Activated T-helper 17 cell treated with anti-CD3 and anti-CD28 coated beads, Interleukin-2, amount 50 U/mL, for 72 hours (primary cell): ENCODE measurements at regions not wholly inside any gene's neighbourhood (a gene's known extent, or its start where the extent isn't known, plus 50 kb on each side); places are given as distances from the start of the nearest gene placed in this dataset.
"Not testable (repeated sequence)": the region's sequence is repeated elsewhere in the genome, so short reads cannot be mapped to it uniquely, and the experiment has no call there.

Source experiments
- ATAC-seq: fragments of 150-1000 bp; cut with Tn5 transposase; replicated peaks from 2 replicates; pipeline ENCODE4 v1.10.0; 2021; ENCODE audit warnings: mild to moderate bottlenecking, moderate library complexity
- H3K27ac Mint-ChIP-seq: one replicate; pipeline ENCODE4 v1.8.0; 2022; ENCODE audit warnings: mixed read lengths
- H3K27me3 Mint-ChIP-seq: one replicate; pipeline ENCODE4 v1.8.0; 2022; ENCODE audit warnings: mixed read lengths
- H3K36me3 Mint-ChIP-seq: one replicate; pipeline ENCODE4 v1.8.0; 2022; ENCODE audit warnings: low read depth, mild to moderate bottlenecking, mixed read lengths
- H3K4me1 Mint-ChIP-seq: one replicate; pipeline ENCODE4 v1.8.0; 2022; ENCODE audit warnings: mixed read lengths
- H3K4me3 Mint-ChIP-seq: one replicate; pipeline ENCODE4 v1.8.0; 2022; ENCODE audit warnings: mild to moderate bottlenecking, mixed read lengths
- H3K9me3 Mint-ChIP-seq: one replicate; pipeline ENCODE4 v1.8.0; 2022; ENCODE audit warnings: mixed read lengths

DNA sequence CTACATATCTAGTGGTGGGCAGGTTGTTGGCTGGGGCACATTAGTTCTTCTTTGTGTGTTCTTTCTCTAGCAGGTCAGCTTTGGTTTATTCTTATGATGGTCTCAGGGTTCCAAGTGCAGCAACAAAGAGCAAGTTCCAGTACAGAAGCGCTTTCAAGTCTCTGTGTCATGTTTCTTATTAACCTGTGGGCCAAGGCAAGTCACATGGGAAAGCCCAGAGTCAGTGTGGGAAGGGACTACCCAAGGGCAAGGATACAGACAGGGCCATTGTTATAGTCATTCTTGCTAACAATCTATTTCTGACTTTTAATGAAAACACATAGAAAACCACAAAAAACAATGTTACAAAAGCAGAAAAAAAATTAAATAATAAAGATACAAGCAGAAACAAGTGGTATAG is 754.6 kb downstream of the TBC1D22A start:
- H3K27ac Mint-ChIP-seq = no peak overlapping the region
- no peaks in the 10 kb centered on the region for H3K9me3 Mint-ChIP-seq
- H3K4me3 Mint-ChIP-seq = no peak overlapping the region
- H3K36me3 Mint-ChIP-seq = no peaks in the 10 kb centered on the region
- no peak for ATAC-seq
- no peaks in the 10 kb centered on the region for H3K4me1 Mint-ChIP-seq
- peaks cover 4% of the 10 kb centered on the region for H3K27me3 Mint-ChIP-seq

GRCh38 chr22:47515384-47516125 is 753.1 kb downstream of the TBC1D22A start:
- no peak for ATAC-seq
- no peaks in the 10 kb centered on the region for H3K4me1 Mint-ChIP-seq
- no peak overlapping the region for H3K4me3 Mint-ChIP-seq
- peaks cover 4% of the 10 kb centered on the region for H3K27me3 Mint-ChIP-seq
- H3K27ac Mint-ChIP-seq = no peak overlapping the region
- no peaks in the 10 kb centered on the region for H3K36me3 Mint-ChIP-seq
- H3K9me3 Mint-ChIP-seq = no peaks in the 10 kb centered on the region

- ATAC-seq = no peak
- Mint-ChIP-seq H3K27me3 (peaks cover 4% of the 10 kb centered on the region), H3K4me1 (no peaks in the 10 kb centered on the region), H3K9me3 (no peaks in the 10 kb centered on the region), H3K27ac (no peak overlapping the region), H3K4me3 (no peak overlapping the region), H3K36me3 (no peaks in the 10 kb centered on the region)
Measured at GRCh38 chr22:47512617-47513016, 750.2 kb downstream of the TBC1D22A start.

DNA sequence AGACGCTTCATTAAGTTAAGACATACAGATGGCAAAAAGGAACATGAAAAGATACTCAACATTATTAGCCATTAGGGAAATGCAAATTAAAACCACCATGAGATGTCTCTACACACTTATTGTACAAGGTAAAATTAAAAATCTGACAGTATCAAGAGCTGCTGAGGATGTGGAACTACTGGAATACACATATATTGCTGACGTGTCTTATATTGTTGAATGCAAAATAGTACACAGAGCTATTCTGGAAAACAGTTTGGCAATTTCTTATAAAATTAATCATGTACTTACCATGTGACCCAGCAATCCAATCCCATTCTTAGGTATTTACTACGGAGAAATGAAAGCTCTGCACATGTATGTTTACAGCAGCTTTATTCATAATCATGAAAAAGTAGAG is 742.5 kb downstream of the TBC1D22A start:
- H3K4me1 Mint-ChIP-seq = no peaks in the 10 kb centered on the region

GRCh38 chr22:47498969-47499495 is 736.6 kb downstream of the TBC1D22A start:
- Mint-ChIP-seq H3K4me3 (no peak overlapping the region), H3K27me3 (no peaks in the 10 kb centered on the region), H3K4me1 (peaks cover 11% of the 10 kb centered on the region), H3K36me3 (no peaks in the 10 kb centered on the region), H3K27ac (no peak overlapping the region), H3K9me3 (peaks cover 14% of the 10 kb centered on the region)
- no peak for ATAC-seq

More for the DNA sequence above, 742.5 kb downstream of the TBC1D22A start:
- no peak for ATAC-seq
- no peak overlapping the region for H3K4me3 Mint-ChIP-seq
- peaks cover 4% of the 10 kb centered on the region for H3K9me3 Mint-ChIP-seq
- no peak overlapping the region for H3K27ac Mint-ChIP-seq
- no peaks in the 10 kb centered on the region for H3K27me3 Mint-ChIP-seq
- no peaks in the 10 kb centered on the region for H3K36me3 Mint-ChIP-seq

- H3K27ac Mint-ChIP-seq = no peak overlapping the region
- peaks cover 22% of the 10 kb centered on the region for H3K9me3 Mint-ChIP-seq
- H3K4me1 Mint-ChIP-seq = peaks cover 15% of the 10 kb centered on the region
- H3K27me3 Mint-ChIP-seq = no peaks in the 10 kb centered on the region
- H3K4me3 Mint-ChIP-seq = no peak overlapping the region
- no peaks in the 10 kb centered on the region for H3K36me3 Mint-ChIP-seq
- ATAC-seq = no peak
Measured at GRCh38 chr22:47497666-47498065, 735.2 kb downstream of the TBC1D22A start.

GRCh38 chr22:47495110-47495509 is 732.7 kb downstream of the TBC1D22A start:
- H3K27ac Mint-ChIP-seq = peak overlapping the region; percentile 71
- H3K36me3 Mint-ChIP-seq = no peaks in the 10 kb centered on the region
- H3K4me1 Mint-ChIP-seq = peaks cover 15% of the 10 kb centered on the region
- H3K9me3 Mint-ChIP-seq = peaks cover 17% of the 10 kb centered on the region
- H3K4me3 Mint-ChIP-seq = peak overlapping the region; percentile 38
- ATAC-seq = peak; percentile 42
- H3K27me3 Mint-ChIP-seq = no peaks in the 10 kb centered on the region

- not testable (repeated sequence) for H3K9me3 Mint-ChIP-seq, ATAC-seq, H3K4me1 Mint-ChIP-seq, H3K36me3 Mint-ChIP-seq, H3K4me3 Mint-ChIP-seq, H3K27ac Mint-ChIP-seq, H3K27me3 Mint-ChIP-seq
Measured at GRCh38 chr22:47488131-47488530, 725.7 kb downstream of the TBC1D22A start.

GRCh38 chr22:47486569-47487312 is 724.3 kb downstream of the TBC1D22A start:
- peak overlapping the region; percentile 63 for H3K27ac Mint-ChIP-seq
- no peaks in the 10 kb centered on the region for H3K27me3 Mint-ChIP-seq
- H3K4me3 Mint-ChIP-seq = peak overlapping the region; percentile 77
- H3K4me1 Mint-ChIP-seq = no peaks in the 10 kb centered on the region
- ATAC-seq = peak; percentile 75
- H3K9me3 Mint-ChIP-seq = no peaks in the 10 kb centered on the region
- H3K36me3 Mint-ChIP-seq = no peaks in the 10 kb centered on the region

GRCh38 chr22:47484960-47485569 is 722.6 kb downstream of the TBC1D22A start:
- H3K4me3 Mint-ChIP-seq = peak overlapping the region; percentile 77
- no peaks in the 10 kb centered on the region for H3K9me3 Mint-ChIP-seq
- ATAC-seq = peak; percentile 55
- peak overlapping the region; percentile 8 for H3K27ac Mint-ChIP-seq
- no peaks in the 10 kb centered on the region for H3K36me3 Mint-ChIP-seq
- H3K27me3 Mint-ChIP-seq = no peaks in the 10 kb centered on the region
- H3K4me1 Mint-ChIP-seq = no peaks in the 10 kb centered on the region

DNA sequence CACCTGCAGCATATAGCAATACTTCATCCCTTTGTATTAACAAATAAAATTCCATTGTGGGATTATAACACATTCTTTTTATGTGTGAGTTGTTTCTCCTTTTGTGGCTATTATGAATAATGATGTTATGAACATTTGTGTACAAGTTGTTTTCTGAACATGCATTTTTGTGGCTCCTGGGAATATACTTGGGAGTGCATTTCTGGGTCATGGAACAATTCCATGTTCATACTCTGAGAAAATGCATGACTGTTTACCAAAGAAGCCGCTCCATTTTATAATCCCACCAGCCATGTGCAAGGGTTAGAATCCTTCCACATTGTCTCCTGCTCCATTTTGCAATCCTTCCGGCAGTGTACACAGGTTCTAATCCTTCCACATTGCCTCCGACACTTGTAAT is 713.8 kb downstream of the TBC1D22A start:
- Mint-ChIP-seq H3K27ac (no peak overlapping the region), H3K36me3 (no peaks in the 10 kb centered on the region), H3K4me1 (peaks cover 9% of the 10 kb centered on the region), H3K27me3 (peaks cover 4% of the 10 kb centered on the region), H3K4me3 (no peak overlapping the region), H3K9me3 (no peaks in the 10 kb centered on the region)
- ATAC-seq = no peak

DNA sequence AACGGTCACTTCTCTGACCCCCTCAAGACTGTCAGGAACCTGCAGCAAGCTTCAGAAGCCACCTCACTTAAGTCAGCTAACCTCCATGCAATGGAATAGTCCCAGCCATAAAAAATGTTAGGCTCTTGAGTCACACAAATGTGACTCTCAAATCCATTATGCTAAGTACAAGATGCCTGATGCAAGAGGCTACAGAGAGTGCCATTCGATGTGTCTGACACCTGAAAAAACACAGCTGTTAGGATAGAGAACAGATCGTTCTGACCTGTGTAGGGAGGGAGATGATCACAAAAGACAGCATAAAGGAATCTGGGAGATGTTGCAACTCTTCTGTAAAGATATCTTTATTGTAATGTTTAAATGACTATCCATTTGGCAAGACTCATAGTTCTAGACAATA is 712.4 kb downstream of the TBC1D22A start:
- Mint-ChIP-seq H3K36me3 (no peaks in the 10 kb centered on the region), H3K9me3 (no peaks in the 10 kb centered on the region), H3K4me1 (peaks cover 9% of the 10 kb centered on the region), H3K27me3 (peaks cover 4% of the 10 kb centered on the region), H3K27ac (no peak overlapping the region), H3K4me3 (no peak overlapping the region)
- peak; percentile 38 for ATAC-seq

DNA sequence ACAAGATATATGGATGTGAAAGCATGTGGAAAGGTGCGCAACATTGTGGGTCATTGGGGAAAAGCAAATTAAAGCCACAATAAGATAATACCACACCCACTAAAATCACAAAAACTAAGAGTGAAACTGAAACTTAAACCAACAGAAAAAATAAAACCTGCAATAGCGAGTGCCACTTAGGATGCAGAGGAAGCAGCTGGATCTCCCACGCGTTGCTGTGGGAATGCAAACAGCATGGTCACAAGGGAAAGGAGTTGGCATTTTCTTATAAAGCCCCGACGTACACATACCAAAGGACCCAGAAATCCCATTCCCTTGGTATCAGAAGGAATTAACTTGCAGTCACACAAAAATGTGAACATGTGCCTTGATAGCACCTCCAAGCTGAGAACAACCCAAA is 712.0 kb downstream of the TBC1D22A start:
- Mint-ChIP-seq H3K4me1 (peaks cover 9% of the 10 kb centered on the region), H3K27me3 (peaks cover 4% of the 10 kb centered on the region), H3K27ac (no peak overlapping the region), H3K36me3 (no peaks in the 10 kb centered on the region), H3K4me3 (peak overlapping the region; percentile 15), H3K9me3 (no peaks in the 10 kb centered on the region)
- ATAC-seq = peak; percentile 68

DNA sequence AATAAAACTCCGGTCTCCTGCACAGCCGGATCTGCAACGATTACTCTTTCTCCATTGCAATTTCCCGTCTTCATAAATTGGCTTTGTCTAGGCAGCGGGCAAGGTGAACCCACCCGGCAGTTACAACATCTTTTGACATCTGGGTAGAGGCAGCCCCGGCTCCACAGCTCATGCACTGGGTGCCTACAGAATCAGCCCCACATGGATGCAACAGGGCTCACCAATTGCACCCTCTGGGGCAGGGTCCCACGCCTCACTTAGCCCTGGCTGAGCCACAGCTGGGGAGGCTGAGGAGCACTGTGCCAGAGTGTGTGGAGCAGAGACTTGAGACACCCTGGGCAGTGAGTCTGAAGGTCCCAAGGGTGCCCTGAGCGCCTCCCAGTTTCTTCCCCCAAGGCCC is 710.2 kb downstream of the TBC1D22A start:
- Mint-ChIP-seq H3K27me3 (no peaks in the 10 kb centered on the region), H3K4me1 (peaks cover 9% of the 10 kb centered on the region), H3K9me3 (peaks cover under 1% of the 10 kb centered on the region), H3K27ac (no peak overlapping the region), H3K36me3 (no peaks in the 10 kb centered on the region), H3K4me3 (no peak overlapping the region)
- no peak for ATAC-seq

- peaks cover 7% of the 10 kb centered on the region for H3K9me3 Mint-ChIP-seq
- no peak overlapping the region for H3K27ac Mint-ChIP-seq
- no peak for ATAC-seq
- H3K27me3 Mint-ChIP-seq = peaks cover 3% of the 10 kb centered on the region
- H3K4me3 Mint-ChIP-seq = no peak overlapping the region
- peaks cover 9% of the 10 kb centered on the region for H3K4me1 Mint-ChIP-seq
- no peaks in the 10 kb centered on the region for H3K36me3 Mint-ChIP-seq
Measured at GRCh38 chr22:47471406-47471805, 709.0 kb downstream of the TBC1D22A start.
